ENCODE measurements at regions not wholly inside any gene's neighbourhood (a gene's known extent, or its start where the extent isn't known, plus 50 kb on each side); places are given as distances from the start of the nearest gene placed in this dataset.

DNA sequence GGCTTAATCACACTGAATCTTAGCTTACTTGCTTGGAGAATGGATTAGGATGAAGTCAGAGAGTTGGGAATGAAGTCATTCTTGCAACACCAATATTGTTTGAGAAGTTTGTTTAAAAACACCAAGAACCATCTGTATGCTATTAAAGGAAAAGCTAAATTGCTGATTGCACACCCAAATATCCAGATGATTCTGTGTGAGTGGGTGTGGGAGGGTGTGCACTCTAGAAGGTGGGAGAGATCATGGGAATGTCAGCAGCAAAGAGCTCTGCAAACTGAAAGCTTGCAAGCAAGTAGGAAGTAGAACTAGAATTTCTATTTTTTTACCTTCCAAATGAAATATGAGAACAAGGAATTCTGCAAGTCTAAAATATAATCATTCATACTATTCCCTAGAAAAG lies 364.9 kb downstream of the NR2F2 start:
- TF ChIP-seq EZH2phosphoT487 (IDR thresholded peaks at IDR 0.05; ENCODE audit: insufficient read depth, low read depth) (no peak), EZH2 (IDR thresholded peaks at IDR 0.05; ENCODE audit: insufficient read depth, poor library complexity, severe bottlenecking) (no peak)

Data from GM23248 (cell line).